Liver (tissue), 8 donors: ENCODE measurements at regions not wholly inside any gene's neighbourhood (a gene's known extent, or its start where the extent isn't known, plus 50 kb on each side); places are given as distances from the start of the nearest gene placed in this dataset.

ENCODE experiments used
- DNase-seq: peaks from one replicate; pipeline ENCODE4 v3.0.0-alpha.2; 2017; ENCODE audit warnings: low spot score
- H3K27ac ChIP-seq, 2 donors: one replicate each; pipeline ENCODE4 v1.7.0; 2013; ENCODE audit warnings: inconsistent platforms in 2 of 2, low read length in 2 of 2, control low read depth in 1 of 2, low read depth in 1 of 2, mild to moderate bottlenecking in 1 of 2
- H3K27me3 ChIP-seq, 4 donors: one replicate each; pipeline versions ENCODE4 v1.6.1 to v1.7.0; 2013; ENCODE audit warnings: low read length in 3 of 4, inconsistent platforms in 1 of 4, mild to moderate bottlenecking in 1 of 4, moderate library complexity in 1 of 4; ENCODE audit not compliant: control insufficient read depth in 4 of 4, insufficient read depth in 4 of 4
- H3K36me3 ChIP-seq, 4 donors: one replicate each; pipeline versions ENCODE4 v1.6.1 to v1.7.0; 2013; ENCODE audit warnings: low read length in 3 of 4, mild to moderate bottlenecking in 3 of 4, low read depth in 1 of 4, moderate library complexity in 1 of 4; ENCODE audit not compliant: control insufficient read depth in 4 of 4, insufficient read depth in 3 of 4
- H3K4me1 ChIP-seq, 4 donors: one replicate each; pipeline versions ENCODE4 v1.6.1 to v1.7.0; 2013; ENCODE audit warnings: low read length in 3 of 4, mild to moderate bottlenecking in 3 of 4, moderate library complexity in 1 of 4; ENCODE audit not compliant: control insufficient read depth in 4 of 4, insufficient read depth in 4 of 4
- H3K4me3 ChIP-seq, 3 donors: one replicate each; pipeline versions ENCODE4 v1.6.1 to v1.7.0; 2013; ENCODE audit warnings: low read length in 3 of 3, control low read depth in 1 of 3, low read depth in 1 of 3, mild to moderate bottlenecking in 1 of 3
- H3K9ac ChIP-seq, 2 donors: one replicate each; pipeline ENCODE4 v1.7.0; 2013; ENCODE audit warnings: low read length in 2 of 2, mild to moderate bottlenecking in 2 of 2, moderate library complexity in 2 of 2, control low read depth in 1 of 2, low read depth in 1 of 2
- H3K9me3 ChIP-seq, 4 donors: one replicate each; pipeline versions ENCODE4 v1.6.1 to v1.7.0; 2013; ENCODE audit warnings: low read length in 3 of 4; ENCODE audit not compliant: control insufficient read depth in 4 of 4
- ATF3 ChIP-seq: IDR thresholded peaks from 2 replicates; pipeline ENCODE4 v1.6.1; 2016; ENCODE audit warnings: antibody characterized with exemption
- CTCF ChIP-seq: fragments of 150-350 bp; IDR thresholded peaks from 2 replicates; pipeline ENCODE4 v1.5.1; 2017; ENCODE audit warnings: improper control_type of control experiment, low read depth, low read length; ENCODE audit not compliant: missing input control
- FOXA1 ChIP-seq: IDR thresholded peaks from 2 replicates; pipeline ENCODE4 v1.6.1; 2016; ENCODE audit warnings: antibody characterized with exemption
- HNF4A ChIP-seq, 2 donors: conservative IDR thresholded peaks; 2 replicates each; pipeline ENCODE4 v1.6.1; 2016; ENCODE audit warnings: antibody characterized with exemption in 2 of 2, mild to moderate bottlenecking in 2 of 2
- HNF4G ChIP-seq: IDR thresholded peaks from 2 replicates; pipeline ENCODE4 v1.6.1; 2016; ENCODE audit warnings: antibody characterized with exemption
- MAX ChIP-seq: IDR thresholded peaks from 2 replicates; pipeline ENCODE4 v1.6.1; 2016; ENCODE audit warnings: antibody characterized with exemption
- NR2F2 ChIP-seq: IDR thresholded peaks from 2 replicates; pipeline ENCODE4 v1.6.1; 2016; ENCODE audit warnings: antibody characterized with exemption
- RAD21 ChIP-seq, 2 donors: IDR thresholded peaks; 2 replicates each; pipeline ENCODE4 v1.6.1; 2016; ENCODE audit warnings: antibody characterized with exemption in 2 of 2, mild to moderate bottlenecking in 2 of 2
- REST ChIP-seq: IDR thresholded peaks from 2 replicates; pipeline ENCODE4 v1.6.1; 2016; ENCODE audit warnings: antibody characterized with exemption, mild to moderate bottlenecking
- SP1 ChIP-seq: IDR thresholded peaks from 2 replicates; pipeline ENCODE4 v1.6.1; 2018; ENCODE audit warnings: antibody characterized with exemption, mild to moderate bottlenecking
- TAF1 ChIP-seq: conservative IDR thresholded peaks from 2 replicates; pipeline ENCODE4 v1.6.1; 2016; ENCODE audit warnings: antibody characterized with exemption, mild to moderate bottlenecking
- YY1 ChIP-seq: IDR thresholded peaks from 2 replicates; pipeline ENCODE4 v1.6.1; 2016; ENCODE audit warnings: antibody characterized with exemption, mild to moderate bottlenecking
- ZBTB33 ChIP-seq: IDR thresholded peaks from 2 replicates; pipeline ENCODE4 v1.6.1; 2016; ENCODE audit warnings: antibody characterized with exemption
- WGBS: extraction: QIAGEN DNeasy Blood & Tissue Kit; methylation state at CpG from one replicate; pipeline ENCODE4 v1.1.7; 2013; 5-methylcytosine and 5-hydroxymethylcytosine counted together
- donor health status: healthy.
- donor health status: healthy.
- donor health status: healthy.
- donor health status: healthy.
- donor health status: healthy.

- Histone ChIP-seq H3K27ac (no peak overlapping the region), H3K36me3 (no peaks in the 10 kb centered on the region), H3K9ac (no peak overlapping the region), H3K9me3 (no peaks in the 10 kb centered on the region), H3K4me1 (no peaks in the 10 kb centered on the region), H3K27me3 (no peaks in the 10 kb centered on the region), H3K4me3 (no peak overlapping the region)
- no peak for DNase-seq
- TF ChIP-seq CTCF = peak; percentile 12
- TF ChIP-seq RAD21 (IDR thresholded peaks at IDR 0.05) = peak; percentile 10 to 44
- TF ChIP-seq NR2F2 = no peak
- no peak for TF ChIP-seq YY1
- TF ChIP-seq ATF3 = no peak
- 68% methylated on average over 3 of the region's 3 CpGs for WGBS
These were observed 60.6 kb upstream of the TMCC3 start for GRCh38 chr12:94710933-94711332.

GRCh38 chr12:94707892-94708291 lies 57.5 kb upstream of the TMCC3 start:
- Histone ChIP-seq H3K36me3 (no peaks in the 10 kb centered on the region), H3K9ac (no peak overlapping the region), H3K9me3 (no peaks in the 10 kb centered on the region), H3K27ac (no peak overlapping the region), H3K27me3 (no peaks in the 10 kb centered on the region), H3K4me3 (no peak overlapping the region), H3K4me1 (peaks cover 0 to 5% (median 0%) of the 10 kb centered on the region in 4 donors)
- no peak for TF ChIP-seq HNF4G
- TF ChIP-seq YY1 = no peak
- no peak for TF ChIP-seq SP1
- TF ChIP-seq ZBTB33 = no peak
- no peak for TF ChIP-seq HNF4A (conservative IDR thresholded peaks at IDR 0.05)
- WGBS = 70% methylated on average over 9 of the region's 9 CpGs
- DNase-seq = no peak

- no peaks in the 10 kb centered on the region for H3K36me3 ChIP-seq
- no peak overlapping the region for H3K27ac ChIP-seq
- no peaks in the 10 kb centered on the region for H3K27me3 ChIP-seq
- no peaks in the 10 kb centered on the region for H3K9me3 ChIP-seq
- no peak for DNase-seq
- WGBS = 80% methylated on average over 3 of the region's 3 CpGs
- H3K4me1 ChIP-seq = peaks cover 0 to 5% (median 0%) of the 10 kb centered on the region in 4 donors
- no peak overlapping the region for H3K4me3 ChIP-seq
- TF ChIP-seq MAX (no peak), FOXA1 (no peak), ZBTB33 (no peak), HNF4A (conservative IDR thresholded peaks at IDR 0.05) (no peak), TAF1 (no peak), REST (no peak), RAD21 (IDR thresholded peaks at IDR 0.05) (no peak), YY1 (no peak)
- no peak overlapping the region for H3K9ac ChIP-seq
These were observed 56.7 kb upstream of the TMCC3 start for GRCh38 chr12:94707036-94707435.
